ENCODE measurements at regions not wholly inside any gene's neighbourhood (a gene's known extent, or its start where the extent isn't known, plus 50 kb on each side); places are given as distances from the start of the nearest gene placed in this dataset.

GRCh38 chr12:98332642-98333041, 182.7 kb upstream of the TMPO start:
- no peaks in the 10 kb centered on the region for H3K9me3 Mint-ChIP-seq
- no peak overlapping the region for H3K27ac Mint-ChIP-seq

GRCh38 chr12:98334768-98335167, 180.6 kb upstream of the TMPO start:
- no peak overlapping the region for H3K27ac Mint-ChIP-seq
- intact Hi-C loops (cut with micrococcal nuclease), result no loop called here
- H3K4me3 Mint-ChIP-seq, result no peak overlapping the region
- H3K27me3 Mint-ChIP-seq (ENCODE audit: low read depth), result peaks cover 6% of the 10 kb centered on the region
- no peak for DNase-seq
- CTCF ChIA-PET, result no interaction called here
- no peaks in the 10 kb centered on the region for H3K4me1 Mint-ChIP-seq (ENCODE audit: low read depth)
- H3K9me3 Mint-ChIP-seq, result no peaks in the 10 kb centered on the region
- H3K36me3 Mint-ChIP-seq (ENCODE audit: low read depth), result no peaks in the 10 kb centered on the region

More at GRCh38 chr12:98332642-98333041, 182.7 kb upstream of the TMPO start:
- Mint-ChIP-seq H3K4me1 (ENCODE audit: low read depth) (peaks cover 2% of the 10 kb centered on the region), H3K36me3 (ENCODE audit: low read depth) (no peaks in the 10 kb centered on the region), H3K4me3 (no peak overlapping the region), H3K27me3 (ENCODE audit: low read depth) (peaks cover 6% of the 10 kb centered on the region)
- intact Hi-C loops (cut with micrococcal nuclease), result no loop called here
- no peak for DNase-seq
- CTCF ChIA-PET, result no interaction called here

DNA sequence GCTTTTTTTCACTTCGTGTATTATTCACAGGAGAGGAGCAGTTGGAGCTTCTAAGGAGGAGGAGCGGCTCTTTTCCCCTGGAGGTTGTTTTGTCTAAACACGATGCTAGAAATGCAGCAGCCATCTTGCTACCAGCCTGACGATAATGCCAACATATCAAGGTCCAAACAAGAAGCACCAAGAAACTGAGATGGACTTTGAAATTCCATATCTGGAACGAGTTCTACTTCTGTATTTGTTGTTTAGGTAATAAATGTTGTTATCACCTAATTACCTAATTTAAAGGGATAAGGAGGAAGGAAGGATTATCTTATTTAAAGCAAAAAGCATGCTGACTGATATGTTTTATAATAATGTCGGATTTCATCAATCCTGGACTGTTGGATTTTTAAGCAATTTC, 174.4 kb upstream of the TMPO start:
- no peaks in the 10 kb centered on the region for H3K9me3 Mint-ChIP-seq

GRCh38 chr12:98341732-98342131, 173.7 kb upstream of the TMPO start:
- no peaks in the 10 kb centered on the region for H3K36me3 Mint-ChIP-seq (ENCODE audit: low read depth)
- no peak overlapping the region for H3K27ac Mint-ChIP-seq
- no peak for DNase-seq
- no peak overlapping the region for H3K4me3 Mint-ChIP-seq
- intact Hi-C loops (cut with micrococcal nuclease), result no loop called here
- CTCF ChIA-PET, result no interaction called here
- no peaks in the 10 kb centered on the region for H3K4me1 Mint-ChIP-seq (ENCODE audit: low read depth)
- no peaks in the 10 kb centered on the region for H3K9me3 Mint-ChIP-seq
- peaks cover 6% of the 10 kb centered on the region for H3K27me3 Mint-ChIP-seq (ENCODE audit: low read depth)

More for the DNA sequence above, 174.4 kb upstream of the TMPO start:
- intact Hi-C loops (cut with micrococcal nuclease), result no loop called here
- Mint-ChIP-seq H3K27ac (no peak overlapping the region), H3K4me3 (no peak overlapping the region), H3K36me3 (ENCODE audit: low read depth) (no peaks in the 10 kb centered on the region), H3K27me3 (ENCODE audit: low read depth) (peaks cover 6% of the 10 kb centered on the region), H3K4me1 (ENCODE audit: low read depth) (no peaks in the 10 kb centered on the region)
- CTCF ChIA-PET, result no interaction called here
- no peak for DNase-seq

GRCh38 chr12:98343002-98343567, 172.3 kb upstream of the TMPO start:
- peaks cover 2% of the 10 kb centered on the region for H3K27me3 Mint-ChIP-seq (ENCODE audit: low read depth)
- H3K4me3 Mint-ChIP-seq, result no peak overlapping the region
- DNase-seq, result no peak
- no peaks in the 10 kb centered on the region for H3K36me3 Mint-ChIP-seq (ENCODE audit: low read depth)
- no peak overlapping the region for H3K27ac Mint-ChIP-seq
- H3K4me1 Mint-ChIP-seq (ENCODE audit: low read depth), result no peaks in the 10 kb centered on the region
- CTCF ChIA-PET, result no interaction called here
- no peaks in the 10 kb centered on the region for H3K9me3 Mint-ChIP-seq
- intact Hi-C loops (cut with micrococcal nuclease), result no loop called here

DNA sequence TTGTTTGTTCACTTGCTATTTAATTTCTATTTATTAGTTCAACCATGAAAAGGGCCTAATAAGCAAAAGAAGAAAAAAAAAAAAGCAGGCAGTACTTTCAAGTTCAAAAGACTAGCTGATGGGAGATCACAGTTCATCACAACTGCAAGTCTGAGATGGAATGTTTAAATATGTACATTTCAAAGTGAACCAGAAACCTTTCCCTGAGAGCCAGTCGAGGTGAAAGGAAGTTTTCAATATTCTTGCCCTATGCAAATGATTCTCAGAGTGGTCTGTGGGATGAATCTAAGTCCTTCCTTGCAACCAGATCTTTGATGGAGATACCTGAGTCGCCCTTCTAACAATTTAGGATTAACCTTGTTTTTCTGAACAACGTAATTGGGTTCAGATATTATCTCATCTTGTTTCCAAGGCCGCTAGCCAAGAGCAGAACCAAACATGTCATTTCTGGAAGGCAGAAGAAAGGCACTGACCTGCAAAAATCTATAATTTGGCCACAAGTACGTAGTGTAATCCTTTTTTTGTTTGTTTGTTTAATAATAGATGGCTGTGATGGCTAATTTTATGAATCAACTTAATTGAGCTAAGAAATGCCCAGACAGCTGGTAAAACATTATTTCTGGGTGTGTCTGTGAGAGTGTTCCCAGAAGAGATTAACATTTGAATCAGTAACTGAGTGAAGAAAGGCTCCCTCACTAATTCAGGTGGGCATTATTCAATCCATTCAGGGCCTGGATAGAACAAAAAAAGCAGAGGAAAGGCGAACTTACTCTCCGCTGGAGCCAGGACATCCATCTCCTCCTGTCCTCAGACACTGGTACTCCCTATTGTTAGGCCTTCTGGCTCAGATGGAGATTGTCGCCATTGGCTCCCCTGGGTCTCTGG, 171.1 kb upstream of the TMPO start:
- no peaks in the 10 kb centered on the region for H3K4me1 Mint-ChIP-seq (ENCODE audit: low read depth)
- no peaks in the 10 kb centered on the region for H3K9me3 Mint-ChIP-seq
- peaks cover 2% of the 10 kb centered on the region for H3K27me3 Mint-ChIP-seq (ENCODE audit: low read depth)
- no peak for DNase-seq
- intact Hi-C loops (cut with micrococcal nuclease), result no loop called here
- no peaks in the 10 kb centered on the region for H3K36me3 Mint-ChIP-seq (ENCODE audit: low read depth)
- CTCF ChIA-PET, result no interaction called here
- H3K4me3 Mint-ChIP-seq, result no peak overlapping the region
- no peak overlapping the region for H3K27ac Mint-ChIP-seq

DNA sequence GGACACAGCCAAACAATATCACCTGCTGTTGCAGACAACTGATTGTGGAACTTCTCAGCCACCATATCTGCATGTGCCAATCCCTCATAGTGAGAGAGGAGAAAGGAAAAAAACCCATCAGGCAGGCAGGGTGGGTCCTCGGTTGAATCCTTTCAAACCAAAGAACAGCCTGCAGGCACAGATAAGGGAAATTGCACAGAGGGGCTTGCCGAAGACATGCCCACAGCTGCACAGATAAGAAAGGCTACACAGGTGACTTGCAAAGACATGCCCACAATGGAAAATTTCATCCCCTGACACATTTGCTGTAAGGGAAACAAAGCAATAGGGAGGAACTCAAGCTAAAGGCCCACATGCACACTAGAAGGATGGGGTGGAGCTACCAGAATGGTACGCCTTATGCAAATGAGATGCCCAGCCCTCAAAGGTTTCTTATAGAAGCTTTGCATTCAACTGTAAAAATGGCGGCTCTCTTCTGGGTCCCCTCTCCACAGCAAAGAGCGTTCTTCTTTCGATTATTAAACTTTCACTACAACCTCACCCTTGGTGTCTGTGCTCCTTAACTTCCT, 170.0 kb upstream of the TMPO start:
- H3K9me3 Mint-ChIP-seq, result no peaks in the 10 kb centered on the region
- CTCF ChIA-PET, result no interaction called here
- no peaks in the 10 kb centered on the region for H3K4me1 Mint-ChIP-seq (ENCODE audit: low read depth)
- H3K27me3 Mint-ChIP-seq (ENCODE audit: low read depth), result peaks cover 2% of the 10 kb centered on the region
- no peak overlapping the region for H3K27ac Mint-ChIP-seq
- DNase-seq, result no peak
- H3K4me3 Mint-ChIP-seq, result no peak overlapping the region
- no peaks in the 10 kb centered on the region for H3K36me3 Mint-ChIP-seq (ENCODE audit: low read depth)
- intact Hi-C loops (cut with micrococcal nuclease), result no loop called here

- DNase-seq, result no peak
- H3K4me3 Mint-ChIP-seq, result no peak overlapping the region
- H3K9me3 Mint-ChIP-seq, result no peaks in the 10 kb centered on the region
- no peak overlapping the region for H3K27ac Mint-ChIP-seq
- no peaks in the 10 kb centered on the region for H3K36me3 Mint-ChIP-seq (ENCODE audit: low read depth)
- no peaks in the 10 kb centered on the region for H3K27me3 Mint-ChIP-seq (ENCODE audit: low read depth)
- intact Hi-C loops (cut with micrococcal nuclease), result no loop called here
- CTCF ChIA-PET, result interaction anchor here (1.2 kb wide), 1 partner anchor 19 kb away, joined by 3 read pairs; no protein-coding TSS in a partner anchor
- H3K4me1 Mint-ChIP-seq (ENCODE audit: low read depth), result no peaks in the 10 kb centered on the region
Measured at GRCh38 chr12:98351089-98351488, 164.3 kb upstream of the TMPO start.

GRCh38 chr12:98351784-98352183, 163.6 kb upstream of the TMPO start:
- Mint-ChIP-seq H3K27me3 (ENCODE audit: low read depth) (no peaks in the 10 kb centered on the region), H3K27ac (no peak overlapping the region), H3K9me3 (no peaks in the 10 kb centered on the region), H3K4me1 (ENCODE audit: low read depth) (no peaks in the 10 kb centered on the region), H3K36me3 (ENCODE audit: low read depth) (no peaks in the 10 kb centered on the region), H3K4me3 (no peak overlapping the region)
- CTCF ChIA-PET, result interaction anchor here (0.8 to 1.2 kb wide), 3 partner anchors 18 to 29 kb away, joined by 3 read pairs; no protein-coding TSS in a partner anchor
- DNase-seq, result no peak
- intact Hi-C loops (cut with micrococcal nuclease), result no loop called here

DNA sequence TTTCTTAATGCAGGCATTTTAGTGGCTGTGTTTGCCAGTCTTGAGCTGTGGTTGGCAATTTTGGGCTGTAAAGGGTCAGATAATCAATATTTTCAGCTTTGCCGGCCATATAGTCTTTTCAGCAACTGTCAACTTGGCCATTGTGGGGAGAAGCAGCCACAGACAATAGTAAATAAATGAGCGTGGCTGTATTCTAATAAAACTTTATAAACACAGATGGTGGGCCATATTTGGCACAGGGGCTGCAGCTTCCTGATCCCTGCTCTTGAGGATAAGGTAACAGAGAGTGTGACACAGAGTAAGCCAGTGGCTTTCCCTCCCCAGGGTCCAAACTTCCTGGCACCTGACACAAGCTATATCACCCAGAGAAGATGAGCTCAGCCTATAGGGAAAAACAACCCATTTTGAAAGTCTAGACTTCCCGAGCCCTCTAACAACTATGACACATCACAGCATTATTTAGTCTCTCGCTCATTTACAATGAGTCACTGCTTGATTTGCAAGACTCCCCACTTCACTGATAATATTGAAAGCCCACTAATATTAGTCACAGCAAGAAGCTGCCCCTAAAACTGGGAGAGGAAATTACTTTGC, 163.1 kb upstream of the TMPO start:
- no peak overlapping the region for H3K27ac Mint-ChIP-seq
- DNase-seq, result peak; percentile 7
- no peaks in the 10 kb centered on the region for H3K27me3 Mint-ChIP-seq (ENCODE audit: low read depth)
- no peak overlapping the region for H3K4me3 Mint-ChIP-seq
- CTCF ChIA-PET, result interaction anchor here (0.8 kb wide), 2 partner anchors 23 to 29 kb away, joined by 3 read pairs; no protein-coding TSS in a partner anchor
- H3K36me3 Mint-ChIP-seq (ENCODE audit: low read depth), result no peaks in the 10 kb centered on the region
- no peaks in the 10 kb centered on the region for H3K4me1 Mint-ChIP-seq (ENCODE audit: low read depth)
- intact Hi-C loops (cut with micrococcal nuclease), result no loop called here
- no peaks in the 10 kb centered on the region for H3K9me3 Mint-ChIP-seq

GRCh38 chr12:98352835-98353234, 162.6 kb upstream of the TMPO start:
- Mint-ChIP-seq H3K4me1 (ENCODE audit: low read depth) (no peaks in the 10 kb centered on the region), H3K4me3 (no peak overlapping the region), H3K27me3 (ENCODE audit: low read depth) (no peaks in the 10 kb centered on the region), H3K27ac (no peak overlapping the region), H3K9me3 (no peaks in the 10 kb centered on the region), H3K36me3 (ENCODE audit: low read depth) (no peaks in the 10 kb centered on the region)
- CTCF ChIA-PET, result no interaction called here
- intact Hi-C loops (cut with micrococcal nuclease), result no loop called here
- no peak for DNase-seq

DNA sequence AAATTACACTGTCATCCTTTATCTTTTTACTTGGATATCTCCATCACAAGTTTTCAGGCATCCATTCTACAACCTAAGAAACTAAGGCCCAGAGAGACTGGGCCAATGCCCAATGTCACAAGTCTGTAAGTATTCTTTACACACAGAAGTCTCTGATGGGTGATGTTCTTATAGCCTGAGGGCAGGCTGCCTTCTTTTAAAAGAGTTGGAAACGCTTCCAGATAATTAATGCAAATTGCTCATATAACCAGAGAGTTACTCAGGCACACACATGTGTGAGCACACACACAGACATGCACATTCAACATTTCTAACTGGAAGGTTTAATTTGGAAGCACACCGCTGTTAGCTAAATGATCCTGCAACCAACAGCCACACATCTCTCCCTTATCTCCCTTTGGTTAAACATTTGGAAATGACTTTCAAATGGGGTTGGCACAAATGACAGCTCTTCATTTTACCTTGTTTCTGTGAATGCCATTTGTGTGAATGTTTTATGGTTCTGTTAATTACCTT, 160.8 kb upstream of the TMPO start:
- Mint-ChIP-seq H3K9me3 (no peaks in the 10 kb centered on the region), H3K27ac (no peak overlapping the region), H3K36me3 (ENCODE audit: low read depth) (no peaks in the 10 kb centered on the region), H3K27me3 (ENCODE audit: low read depth) (no peaks in the 10 kb centered on the region), H3K4me1 (ENCODE audit: low read depth) (no peaks in the 10 kb centered on the region), H3K4me3 (no peak overlapping the region)
- no peak for DNase-seq
- intact Hi-C loops (cut with micrococcal nuclease), result no loop called here
- CTCF ChIA-PET, result no interaction called here
